K562 (cell line): ENCODE measurements at regions not wholly inside any gene's neighbourhood (a gene's known extent, or its start where the extent isn't known, plus 50 kb on each side); places are given as distances from the start of the nearest gene placed in this dataset.

Experiments used
- CREB5 ChIP-seq: fragments of 250-450 bp; sonication (Bioruptor Pico); IDR thresholded peaks from 2 replicates; pipeline ENCODE4 v1.5.0; 2020; ENCODE audit warnings: mild to moderate bottlenecking
- E4F1 ChIP-seq: fragments of 250-450 bp; sonication (Bioruptor Pico); IDR thresholded peaks from 2 replicates; pipeline ENCODE4 v1.5.0; 2021; ENCODE audit warnings: mild to moderate bottlenecking, borderline replicate concordance
- FOXJ3 ChIP-seq: sonication (generic); formaldehyde crosslinking; IDR thresholded peaks from 2 replicates; pipeline ENCODE4 v1.4.0; 2020; ENCODE audit warnings: mild to moderate bottlenecking, missing genetic modification reagents
- GATAD2B ChIP-seq: fragments of 450-650 bp; IDR thresholded peaks from 2 replicates; pipeline ENCODE4 v1.6.1; 2017; ENCODE audit warnings: mild to moderate bottlenecking, borderline replicate concordance
- HDAC6 ChIP-seq: IDR thresholded peaks from 2 replicates; pipeline ENCODE4 v1.6.1; 2012; ENCODE audit warnings: low read depth, mild to moderate bottlenecking, control low read depth, inconsistent platforms, low read length, moderate library complexity
- HDAC8 ChIP-seq: fragments of 450-650 bp; IDR thresholded peaks from 2 replicates; pipeline ENCODE4 v1.6.1; 2016; ENCODE audit warnings: mild to moderate bottlenecking, missing genetic modification characterization, moderate library complexity, missing compliant biosample characterization
- MTA1 ChIP-seq: fragments of 450-650 bp; IDR thresholded peaks from 2 replicates; pipeline ENCODE4 v1.6.1; 2017; ENCODE audit warnings: borderline replicate concordance
- RB1 ChIP-seq: fragments of 450-650 bp; IDR thresholded peaks from 2 replicates; pipeline ENCODE4 v1.6.1; 2017; ENCODE audit warnings: low read depth, mild to moderate bottlenecking
- RBFOX2 ChIP-seq: fragments of 200-400 bp; formaldehyde crosslinking; IDR thresholded peaks from 2 replicates; pipeline ENCODE4 v1.6.1; 2017; ENCODE audit warnings: low read depth, mild to moderate bottlenecking, low read length, moderate library complexity
- SMAD4 ChIP-seq: fragments of 250-450 bp; sonication (Bioruptor Pico); conservative IDR thresholded peaks from 2 replicates; pipeline ENCODE4 v1.8.0; 2021; ENCODE audit warnings: inconsistent platforms, mild to moderate bottlenecking, moderate library complexity
- TCF15 ChIP-seq: fragments of 250-450 bp; sonication (Bioruptor Pico); IDR thresholded peaks from 2 replicates; pipeline ENCODE4 v1.8.0; 2022; ENCODE audit warnings: moderate library complexity, mild to moderate bottlenecking, inconsistent platforms
- U2AF1 ChIP-seq: fragments of 200-400 bp; formaldehyde crosslinking; optimal IDR thresholded peaks from 2 replicates; pipeline ENCODE3; 2017; ENCODE audit warnings: mild to moderate bottlenecking, low read depth, low read length, moderate library complexity
- ZBTB7A ChIP-seq: IDR thresholded peaks from 2 replicates; pipeline ENCODE4 v1.6.1; 2011; ENCODE audit warnings: low read depth, mild to moderate bottlenecking, low read length, moderate library complexity, borderline replicate concordance; ENCODE audit not compliant: control insufficient read depth
- ZBTB9 ChIP-seq: fragments of 450-650 bp; formaldehyde crosslinking; IDR thresholded peaks from 2 replicates; pipeline ENCODE4 v1.4.0; 2020; ENCODE audit warnings: mild to moderate bottlenecking, moderate library complexity
- ZKSCAN3 ChIP-seq: fragments of 250-450 bp; sonication (Bioruptor Pico); IDR thresholded peaks from 2 replicates; pipeline ENCODE4 v1.4.0; 2020
- ZNF384 ChIP-seq: IDR thresholded peaks from 2 replicates; pipeline ENCODE4 v1.6.1; 2012; ENCODE audit warnings: low read depth, low read length, improper control_type of control experiment
- ZNF431 ChIP-seq: sonication (generic); formaldehyde crosslinking; IDR thresholded peaks from 2 replicates; pipeline ENCODE4 v1.8.0; 2022; ENCODE audit warnings: mild to moderate bottlenecking, missing genetic modification reagents
- ZNF444 ChIP-seq: fragments of 250-450 bp; sonication (Bioruptor Pico); IDR thresholded peaks from 2 replicates; pipeline ENCODE4 v1.4.0; 2020; ENCODE audit warnings: mild to moderate bottlenecking, moderate library complexity
- ZNF780A ChIP-seq: fragments of 250-450 bp; sonication (Bioruptor Pico); IDR thresholded peaks from 2 replicates; pipeline ENCODE4 v1.5.0; 2021; ENCODE audit warnings: mild to moderate bottlenecking
- TF ChIP-seq, protein P1 (sequence below): fragments of 250-450 bp; sonication (Bioruptor Pico); IDR thresholded peaks from 2 replicates; pipeline ENCODE4 v1.5.0; 2020; ENCODE audit warnings: mild to moderate bottlenecking, borderline replicate concordance

- TF ChIP-seq CREB5 (CRISPR knock-in tag) (peak; percentile 84), HDAC6 (no peak; the same call in 1 of the 2 replicates), MTA1 (peak; percentile 75), ZNF444 (CRISPR knock-in tag) (0 out of 2 replicates have a peak, but pooled peaks have one; percentile 6), HDAC8 (tag) (0 out of 2 replicates have a peak, but pooled peaks have one; percentile 59), ZNF431 (CRISPR knock-in tag) (peak; percentile 73; the same call in 1 of the 2 replicates), RBFOX2 (peak; percentile 99), ZBTB9 (CRISPR knock-in tag) (no peak), TCF15 (CRISPR knock-in tag) (no peak), E4F1 (0 out of 2 replicates have a peak, but pooled peaks have one; percentile 49), ZNF384 (peak; percentile 52), GATAD2B (peak; percentile 78), ZBTB7A (no peak), RB1 (peak; percentile 18), FOXJ3 (CRISPR knock-in tag) (no peak), SMAD4 (CRISPR knock-in tag) (peak; percentile 93), ZNF780A (CRISPR knock-in tag) (peak; percentile 91; the same call in 1 of the 2 replicates), ZKSCAN3 (CRISPR knock-in tag) (no peak), U2AF1 (no peak)
- TF ChIP-seq, protein P1, sequence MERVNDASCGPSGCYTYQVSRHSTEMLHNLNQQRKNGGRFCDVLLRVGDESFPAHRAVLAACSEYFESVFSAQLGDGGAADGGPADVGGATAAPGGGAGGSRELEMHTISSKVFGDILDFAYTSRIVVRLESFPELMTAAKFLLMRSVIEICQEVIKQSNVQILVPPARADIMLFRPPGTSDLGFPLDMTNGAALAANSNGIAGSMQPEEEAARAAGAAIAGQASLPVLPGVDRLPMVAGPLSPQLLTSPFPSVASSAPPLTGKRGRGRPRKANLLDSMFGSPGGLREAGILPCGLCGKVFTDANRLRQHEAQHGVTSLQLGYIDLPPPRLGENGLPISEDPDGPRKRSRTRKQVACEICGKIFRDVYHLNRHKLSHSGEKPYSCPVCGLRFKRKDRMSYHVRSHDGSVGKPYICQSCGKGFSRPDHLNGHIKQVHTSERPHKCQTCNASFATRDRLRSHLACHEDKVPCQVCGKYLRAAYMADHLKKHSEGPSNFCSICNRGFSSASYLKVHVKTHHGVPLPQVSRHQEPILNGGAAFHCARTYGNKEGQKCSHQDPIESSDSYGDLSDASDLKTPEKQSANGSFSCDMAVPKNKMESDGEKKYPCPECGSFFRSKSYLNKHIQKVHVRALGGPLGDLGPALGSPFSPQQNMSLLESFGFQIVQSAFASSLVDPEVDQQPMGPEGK (CRISPR knock-in tag), result 0 out of 2 replicates have a peak, but pooled peaks have one; percentile 39
Measured at GRCh38 chr6:26204332-26205160, 117.3 kb downstream of the HFE start (continued).
